ENCODE measurements at regions not wholly inside any gene's neighbourhood (a gene's known extent, or its start where the extent isn't known, plus 50 kb on each side); places are given as distances from the start of the nearest gene placed in this dataset.

DNA sequence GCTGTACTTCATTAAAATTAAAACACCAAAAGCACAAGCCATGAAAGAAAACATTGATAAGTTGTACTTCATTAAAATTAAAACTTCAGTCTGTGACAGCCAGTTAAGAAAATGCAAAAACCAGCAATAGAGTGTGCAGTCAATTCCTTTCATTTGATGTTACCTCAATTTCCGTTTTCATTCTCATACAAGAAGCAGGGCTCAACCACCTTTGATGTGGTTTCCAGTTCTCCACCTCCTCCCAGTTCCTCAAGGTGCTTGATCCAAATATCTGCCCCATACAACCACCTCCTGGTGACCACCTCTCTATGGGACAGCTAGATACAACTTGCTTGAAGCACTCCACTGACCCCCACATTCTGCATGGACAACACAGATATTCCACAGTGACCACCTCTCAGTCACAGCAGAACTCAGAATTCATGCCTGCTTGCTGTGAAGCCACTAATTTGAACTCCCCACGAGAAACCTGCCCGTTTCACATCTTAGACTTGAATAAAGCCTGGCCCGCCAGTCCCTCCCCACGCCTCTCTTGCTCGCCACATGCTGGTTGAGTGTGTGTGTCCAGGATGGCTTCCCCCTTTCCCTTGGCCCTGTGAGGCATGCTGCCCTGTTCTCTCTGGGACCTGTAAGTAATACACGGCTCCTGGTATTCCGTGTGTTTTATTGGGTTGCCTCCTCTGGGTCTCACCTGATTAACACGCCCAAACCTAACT is 66.1 kb downstream of the FAM50B start:
- TF ChIP-seq POLR2A (IDR thresholded peaks at IDR 0.05) = no peak
- TF ChIP-seq CTCF (IDR thresholded peaks at IDR 0.05) = no peak

All from vagina (tissue), 2 donors.